Epithelial cell of prostate (primary cell): ENCODE measurements at regions not wholly inside any gene's neighbourhood (a gene's known extent, or its start where the extent isn't known, plus 50 kb on each side); places are given as distances from the start of the nearest gene placed in this dataset.
"Not testable (repeated sequence)": the region's sequence is repeated elsewhere in the genome, so short reads cannot be mapped to it uniquely, and the experiment has no call there.

Source experiments
- DNase-seq: peaks from one replicate; pipeline ENCODE4 v3.0.0-alpha.2; 2011; ENCODE audit warnings: low read depth, low spot score
- H3K27ac ChIP-seq: fragments of 450-650 bp; 2 replicates; pipeline ENCODE4 v1.5.1; 2017; ENCODE audit warnings: mild to moderate bottlenecking

- DNase-seq: no peak
- H3K27ac ChIP-seq: no peak overlapping the region
These were observed 131.1 kb downstream of the PXDC1 start for GRCh38 chr6:3620389-3620788.

- DNase-seq: no peak
- H3K27ac ChIP-seq: no peak overlapping the region
These were observed 131.7 kb downstream of the PXDC1 start for GRCh38 chr6:3619800-3620199.

DNA sequence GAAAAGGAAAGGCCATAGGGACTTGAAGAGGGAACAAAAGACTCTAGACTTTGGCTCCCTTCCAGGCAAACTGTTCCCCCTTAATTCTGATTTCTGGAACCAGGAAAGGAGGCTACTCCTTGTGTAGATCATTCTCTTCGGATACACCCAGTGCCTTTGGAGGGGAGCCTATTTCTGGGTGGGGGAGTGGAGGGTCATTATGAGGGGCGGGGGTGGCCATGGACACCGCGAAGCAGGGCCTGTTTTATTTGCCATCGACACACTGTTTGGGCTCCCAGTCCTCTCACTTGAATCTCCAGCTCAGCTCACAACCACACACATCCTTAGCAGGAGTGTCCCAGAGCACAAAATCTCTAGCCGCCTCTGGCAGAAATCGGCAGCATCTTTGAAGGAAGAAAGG is 132.3 kb downstream of the PXDC1 start:
- H3K27ac ChIP-seq: no peak overlapping the region
- DNase-seq: no peak

- no peak for DNase-seq
- H3K27ac ChIP-seq: no peak overlapping the region
These were observed 132.9 kb downstream of the PXDC1 start for GRCh38 chr6:3618642-3619041.

GRCh38 chr6:3617681-3618311 is 133.7 kb downstream of the PXDC1 start:
- no peak for DNase-seq
- no peak overlapping the region for H3K27ac ChIP-seq

DNA sequence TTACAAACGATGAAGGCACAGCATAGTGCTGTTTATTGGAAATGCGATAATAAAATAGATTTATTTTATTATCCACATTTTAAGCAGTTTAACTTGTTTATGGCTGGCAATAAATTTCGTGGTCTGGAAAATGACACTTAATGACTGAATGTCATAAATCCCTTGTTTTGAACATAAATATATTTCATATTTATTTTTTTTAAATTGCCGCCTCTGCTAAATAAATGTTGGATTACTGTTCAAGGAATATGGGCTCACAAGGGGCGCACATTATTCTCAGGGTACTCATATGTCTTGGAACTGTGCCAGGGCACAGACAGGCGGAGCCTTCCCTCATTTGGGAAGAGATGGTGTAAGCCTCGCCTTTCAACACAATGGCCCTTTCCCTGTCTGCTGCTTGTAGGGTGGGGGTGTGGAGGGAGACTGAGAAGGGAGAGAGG is 134.3 kb downstream of the PXDC1 start:
- DNase-seq: no peak

GRCh38 chr6:3616565-3617176 is 134.8 kb downstream of the PXDC1 start:
- DNase-seq: no peak
- no peak overlapping the region for H3K27ac ChIP-seq

More for the DNA sequence above, 134.3 kb downstream of the PXDC1 start:
- H3K27ac ChIP-seq: no peak overlapping the region

DNA sequence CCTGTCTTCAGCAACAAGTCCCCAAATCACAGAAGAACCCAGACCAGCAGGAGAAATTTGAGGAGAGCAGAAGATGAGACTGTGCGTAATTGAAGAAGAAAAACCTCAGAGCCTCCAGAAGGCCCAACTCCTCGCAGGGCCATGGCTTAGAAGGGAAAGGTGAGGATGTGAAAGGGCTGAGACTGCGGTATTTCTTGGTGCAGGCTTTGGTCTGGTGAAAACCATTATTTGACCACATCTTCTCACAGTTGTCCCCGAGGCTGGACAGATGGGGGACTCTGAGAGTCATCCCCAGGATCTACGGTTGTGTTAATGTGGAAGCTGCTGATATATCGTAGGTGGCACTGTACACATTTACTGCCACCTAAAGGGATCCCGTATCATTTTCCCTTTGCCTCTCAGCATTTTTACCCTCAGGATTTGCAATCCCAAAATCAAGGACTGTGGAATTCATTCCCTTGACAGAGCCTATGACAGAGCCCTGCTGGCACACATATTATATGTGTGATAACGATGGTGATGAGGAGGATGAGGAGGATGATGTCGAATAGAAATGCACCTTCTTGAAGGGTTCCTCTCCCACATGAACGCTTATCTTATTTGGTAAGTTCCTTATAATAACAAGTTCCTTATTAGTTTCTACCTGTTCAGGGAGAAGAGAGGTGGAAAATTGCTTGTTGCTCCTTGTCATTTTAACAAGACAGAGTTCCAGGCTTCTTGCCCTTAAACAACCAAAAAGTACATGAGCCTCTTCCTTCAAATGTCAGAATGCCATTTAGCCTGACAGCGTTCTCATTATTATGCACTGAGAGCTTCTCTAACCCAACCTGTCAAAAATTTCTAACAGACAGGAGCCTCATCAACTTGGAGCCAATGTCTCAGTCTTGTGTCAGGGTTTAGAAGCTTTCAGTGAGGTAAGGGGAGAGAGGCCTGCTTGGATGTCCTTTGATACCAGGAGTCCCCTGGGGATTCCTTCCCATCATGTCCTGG is 135.8 kb downstream of the PXDC1 start:
- no peak for DNase-seq

GRCh38 chr6:3614918-3615317 is 136.6 kb downstream of the PXDC1 start:
- no peak for DNase-seq

More for the DNA sequence above, 135.8 kb downstream of the PXDC1 start:
- no peak overlapping the region for H3K27ac ChIP-seq

GRCh38 chr6:3613565-3613964 is 137.9 kb downstream of the PXDC1 start:
- not testable (repeated sequence) for DNase-seq, H3K27ac ChIP-seq

More at GRCh38 chr6:3614918-3615317, 136.6 kb downstream of the PXDC1 start:
- H3K27ac ChIP-seq: no peak overlapping the region

GRCh38 chr6:3612341-3613041 is 139.0 kb downstream of the PXDC1 start:
- DNase-seq: peak; percentile 97
- peak overlapping the region; percentile 82 for H3K27ac ChIP-seq

- no peak for DNase-seq
- H3K27ac ChIP-seq: no peak overlapping the region
These were observed 140.6 kb downstream of the PXDC1 start for GRCh38 chr6:3610921-3611320.

DNA sequence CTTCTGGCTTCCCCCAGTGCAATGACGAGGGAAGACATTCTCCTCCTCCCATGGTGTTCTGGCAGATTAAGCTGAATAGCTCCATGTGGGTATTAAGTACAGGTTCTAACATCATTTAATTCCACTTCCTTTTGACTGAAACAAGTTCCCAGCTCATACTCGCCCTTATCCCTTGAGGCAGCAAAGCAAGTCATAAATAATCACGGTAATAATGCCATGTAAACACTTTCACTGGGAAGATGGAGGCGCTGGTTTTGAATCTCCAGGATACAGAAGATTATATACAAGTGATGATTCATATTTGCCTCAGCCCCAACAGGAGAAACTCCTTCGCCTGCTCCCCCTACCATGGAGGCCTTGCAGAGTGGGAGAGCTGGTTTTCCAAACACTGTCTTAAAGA is 141.3 kb downstream of the PXDC1 start:
- peak; percentile 85 for DNase-seq
- peak overlapping the region; percentile 35 for H3K27ac ChIP-seq

DNA sequence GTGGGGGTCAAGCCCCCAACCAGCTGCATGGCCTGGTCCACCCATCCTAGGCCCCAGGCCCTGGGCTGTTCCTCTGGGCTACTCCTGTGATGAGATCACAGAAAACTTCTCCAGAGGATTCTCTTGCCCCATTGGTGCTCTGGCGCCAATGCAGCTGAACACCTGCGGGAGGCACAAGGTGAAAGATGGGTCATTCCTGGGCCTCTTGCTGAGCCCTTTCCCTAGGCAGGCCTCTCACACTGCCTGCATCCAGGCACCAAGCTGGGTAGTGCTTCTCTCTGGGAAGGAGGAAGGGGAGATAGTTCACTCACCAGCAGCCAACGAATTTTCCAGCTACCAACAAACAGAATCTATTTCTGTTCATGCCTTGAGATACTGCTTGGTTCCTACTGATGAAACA is 142.1 kb downstream of the PXDC1 start:
- DNase-seq: no peak
- no peak overlapping the region for H3K27ac ChIP-seq

- no peak for DNase-seq
- no peak overlapping the region for H3K27ac ChIP-seq
These were observed 143.4 kb downstream of the PXDC1 start for GRCh38 chr6:3608159-3608558.

DNA sequence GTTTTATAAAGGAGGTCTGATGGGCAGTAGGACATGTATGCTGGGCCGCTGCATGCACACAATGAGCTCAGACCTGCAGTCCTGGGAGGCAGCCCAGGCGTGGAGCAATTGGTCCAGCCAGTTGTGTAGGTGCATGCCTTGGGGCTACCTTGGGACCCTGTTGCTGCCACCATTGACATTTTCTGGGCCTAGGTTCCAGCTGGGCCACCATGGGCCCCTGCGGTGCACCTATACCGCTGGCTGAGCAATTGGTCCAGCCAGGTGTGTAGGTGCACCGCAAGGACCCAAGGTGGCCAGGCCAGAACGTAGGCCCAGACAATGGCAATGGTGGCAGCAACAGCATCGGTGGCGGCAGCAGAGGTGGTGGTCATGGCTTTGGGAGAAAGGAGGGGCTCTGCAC is 143.9 kb downstream of the PXDC1 start:
- no peak overlapping the region for H3K27ac ChIP-seq
- DNase-seq: no peak

GRCh38 chr6:3607171-3607570 is 144.3 kb downstream of the PXDC1 start:
- DNase-seq: no peak
- H3K27ac ChIP-seq: no peak overlapping the region

DNA sequence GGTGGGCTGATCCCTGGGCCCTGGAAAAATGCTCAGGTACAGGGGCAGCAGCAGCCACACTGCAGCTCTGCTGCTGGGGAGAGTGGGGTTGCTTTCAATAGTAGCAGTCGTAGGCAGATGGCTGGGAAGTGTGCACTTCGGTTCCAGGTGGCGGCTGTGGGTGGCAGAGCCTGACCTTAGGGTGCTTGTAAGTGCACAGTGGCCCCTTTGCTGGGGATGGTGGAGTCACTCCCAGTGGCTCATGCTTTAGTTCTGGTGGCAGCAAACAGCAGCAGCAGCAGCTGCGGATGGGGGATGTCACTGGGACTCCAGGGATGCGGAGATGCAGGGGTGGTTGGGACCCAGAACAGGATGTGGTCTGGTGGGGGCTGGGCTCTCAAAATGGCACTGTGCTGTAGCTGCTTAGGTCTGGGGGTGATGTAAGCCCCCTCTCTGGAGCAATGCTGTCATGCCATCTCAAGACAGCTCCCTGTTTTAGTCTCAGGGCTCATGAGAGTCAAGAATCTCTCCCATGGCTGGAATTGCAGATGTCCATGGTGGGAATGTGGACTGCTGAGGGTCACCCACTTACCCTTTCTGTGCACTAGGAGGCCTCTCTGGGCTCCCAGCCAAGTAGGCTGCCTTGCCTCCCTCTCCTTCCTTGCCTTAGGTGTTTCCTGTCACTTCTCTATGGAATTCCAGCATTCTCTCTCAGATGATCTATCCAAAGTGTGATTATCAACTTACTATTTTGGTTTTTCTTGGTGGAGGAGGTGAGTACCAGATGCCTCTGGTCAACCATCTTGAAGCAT is 146.7 kb upstream of the SLC22A23 start:
- H3K27ac ChIP-seq: no peak overlapping the region
- no peak for DNase-seq

DNA sequence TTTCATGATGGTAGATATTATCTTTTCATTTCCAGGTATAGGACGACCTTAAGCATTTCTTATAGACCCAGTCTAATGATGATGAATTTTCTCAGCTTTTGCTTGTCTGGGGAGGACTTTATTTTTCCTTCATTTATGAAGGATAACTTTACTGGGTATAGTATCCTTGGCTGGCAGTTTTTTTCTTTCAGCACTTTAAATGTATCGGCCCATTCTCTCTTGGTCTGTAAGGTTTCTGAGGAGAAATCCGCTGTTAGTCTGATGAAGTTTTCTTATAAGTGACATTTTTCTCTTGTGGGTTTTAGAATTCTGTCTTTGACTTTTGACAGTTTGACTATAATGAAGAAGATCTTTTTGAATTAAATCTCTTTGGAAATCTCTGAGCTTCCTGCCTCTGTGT is 144.7 kb upstream of the SLC22A23 start:
- no peak for DNase-seq
- no peak overlapping the region for H3K27ac ChIP-seq
